H1 (cell line): ENCODE measurements at regions not wholly inside any gene's neighbourhood (a gene's known extent, or its start where the extent isn't known, plus 50 kb on each side); places are given as distances from the start of the nearest gene placed in this dataset.

ENCODE experiments used
- CTCF ChIA-PET: fragments of 300-600 bp; sonication (Branson Sonifier 250); formaldehyde crosslinking; loops from one replicate; lab custom pipeline; 2021; ENCODE audit not compliant: partially characterized antibody; lab: Charles Lee
- POLR2A ChIA-PET: fragments of 300-600 bp; sonication (Branson Sonifier 250); formaldehyde crosslinking; loops from one replicate; lab custom pipeline; 2021; ENCODE audit warnings: inconsistent platforms; ENCODE audit not compliant: partially characterized antibody; lab: Charles Lee
- DNase-seq, 2 experiments: peaks; one replicate each; pipeline versions ENCODE4 v3.0.0 to v3.0.0-alpha.2; 2010 to 2022; ENCODE audit warnings: low spot score in 2 of 2, low read depth in 1 of 2, mixed read lengths in 1 of 2
- FAIRE-seq: peaks from 2 replicates; lab custom pipeline; 2011; peaks lifted over from hg19 to GRCh38; lab: Jason Lieb, UNC
- H2AFZ ChIP-seq: 2 replicates; pipeline ENCODE4 v1.8.1; 2012; ENCODE audit warnings: low read length, inconsistent platforms
- H2AK5ac ChIP-seq: 2 replicates; pipeline ENCODE4 v1.6.1; 2013; ENCODE audit warnings: low read depth, low read length
- H2BK120ac ChIP-seq: replicated peaks from 2 replicates; pipeline ENCODE3; 2013; ENCODE audit warnings: low read depth, low read length, inconsistent platforms
- H2BK12ac ChIP-seq: 2 replicates; pipeline ENCODE4 v1.6.1; 2013; ENCODE audit warnings: low read depth, low read length
- H2BK15ac ChIP-seq: 2 replicates; pipeline ENCODE4 v1.6.1; 2013; ENCODE audit warnings: low read length
- H2BK20ac ChIP-seq: 2 replicates; pipeline ENCODE4 v1.6.1; 2013; ENCODE audit warnings: low read length
- H2BK5ac ChIP-seq: 2 replicates; pipeline ENCODE4 v1.6.1; 2013; ENCODE audit warnings: low read depth, low read length
- H3K14ac ChIP-seq: 2 replicates; pipeline ENCODE4 v1.6.1; 2013; ENCODE audit warnings: inconsistent platforms; ENCODE audit not compliant: insufficient read length
- H3K18ac ChIP-seq: 2 replicates; pipeline ENCODE4 v1.6.1; 2013; ENCODE audit warnings: low read length; ENCODE audit errors: extremely low read depth
- H3K23ac ChIP-seq: 2 replicates; pipeline ENCODE4 v1.6.1; 2013; ENCODE audit warnings: inconsistent platforms; ENCODE audit not compliant: insufficient read length
- H3K23me2 ChIP-seq: 2 replicates; pipeline ENCODE4 v1.6.1; 2013; ENCODE audit warnings: low read depth, low read length
- H3K27ac ChIP-seq: 2 replicates; pipeline ENCODE4 v1.6.1; 2011; ENCODE audit warnings: low read depth, low read length, inconsistent platforms
- H3K27me3 ChIP-seq, 4 experiments: replicated peaks in 1 of 4; 1 replicate in 1 of 4; 2 replicates in 3 of 4; pipeline versions ENCODE4 v1.6.1 to v1.8.1; 2011 to 2013; ENCODE audit warnings: low read length in 3 of 4, mild to moderate bottlenecking in 3 of 4, inconsistent platforms in 2 of 4, mixed read lengths in 2 of 4, moderate library complexity in 1 of 4; ENCODE audit not compliant: control insufficient read depth in 3 of 4, insufficient read depth in 3 of 4; ENCODE audit errors: extremely low read depth in 1 of 4
- H3K36me3 ChIP-seq, 4 experiments: 2 replicates each; pipeline versions ENCODE4 v1.6.1 to v1.8.1; 2011 to 2013; ENCODE audit warnings: mild to moderate bottlenecking in 4 of 4, low read length in 3 of 4, moderate library complexity in 2 of 4, control low read depth in 1 of 4, inconsistent platforms in 1 of 4; ENCODE audit not compliant: insufficient read depth in 4 of 4, control insufficient read depth in 2 of 4
- H3K4ac ChIP-seq: replicated peaks from 2 replicates; pipeline ENCODE3; 2013; ENCODE audit warnings: low read length, low read depth, mixed read lengths, inconsistent platforms; ENCODE audit not compliant: insufficient read length
- H3K4me1 ChIP-seq, 4 experiments: replicated peaks in 1 of 4; 1 replicate in 1 of 4; 2 replicates in 3 of 4; pipeline versions ENCODE4 v1.6.1 to v1.8.1; 2011 to 2013; ENCODE audit warnings: low read length in 3 of 4, inconsistent platforms in 2 of 4, mixed read lengths in 1 of 4; ENCODE audit not compliant: insufficient read depth in 4 of 4, control insufficient read depth in 3 of 4
- H3K4me2 ChIP-seq, 2 experiments: 2 replicates each; pipeline versions ENCODE4 v1.6.1 to v1.8.1; 2011 to 2013; ENCODE audit warnings: low read depth in 2 of 2, low read length in 2 of 2, control low read depth in 1 of 2, inconsistent platforms in 1 of 2, mild to moderate bottlenecking in 1 of 2; ENCODE audit not compliant: insufficient read depth in 1 of 2
- H3K4me3 ChIP-seq, 4 experiments: fragments of 200-600, 300-600 bp in 1 of 4; sonication (generic), shearing (Covaris generic), sonication (Bioruptor Twin) in 1 of 4; 2 replicates each; pipeline versions ENCODE4 v1.5.1 to v1.8.1; 2011 to 2016; ENCODE audit warnings: low read length in 4 of 4, low read depth in 3 of 4, control low read depth in 2 of 4, inconsistent platforms in 2 of 4, mild to moderate bottlenecking in 2 of 4, mixed read lengths in 1 of 4, moderate library complexity in 1 of 4; ENCODE audit not compliant: insufficient read depth in 2 of 4; ENCODE audit errors: extremely low read depth in 1 of 4
- H3K56ac ChIP-seq: replicated peaks from 2 replicates; pipeline ENCODE3; 2013; ENCODE audit warnings: low read depth, mild to moderate bottlenecking, mixed read lengths, low read length, inconsistent platforms; ENCODE audit not compliant: insufficient read length
- H3K79me1 ChIP-seq: 2 replicates; pipeline ENCODE4 v1.6.1; 2013; ENCODE audit warnings: low read depth, low read length, control low read depth
- H3K79me2 ChIP-seq, 2 experiments: 2 replicates each; pipeline versions ENCODE4 v1.6.1 to v1.8.1; 2012 to 2013; ENCODE audit warnings: low read length in 2 of 2, mild to moderate bottlenecking in 2 of 2, inconsistent platforms in 1 of 2; ENCODE audit not compliant: insufficient read depth in 2 of 2, control insufficient read depth in 1 of 2
- H3K9ac ChIP-seq, 4 experiments: replicated peaks in 1 of 4; 1 replicate in 1 of 4; 2 replicates in 3 of 4; pipeline versions ENCODE4 v1.6.1 to v1.8.1; 2011 to 2013; ENCODE audit warnings: low read depth in 3 of 4, low read length in 3 of 4, control low read depth in 2 of 4, mild to moderate bottlenecking in 2 of 4, moderate library complexity in 2 of 4, inconsistent platforms in 1 of 4; ENCODE audit errors: extremely low read depth in 1 of 4
- H3K9me3 ChIP-seq, 2 experiments: 2 replicates each; pipeline versions ENCODE4 v1.6.1 to v1.8.1; 2012 to 2013; ENCODE audit warnings: mild to moderate bottlenecking in 2 of 2, moderate library complexity in 2 of 2, control low read depth in 1 of 2, inconsistent platforms in 1 of 2, low read depth in 1 of 2, low read length in 1 of 2, mixed read lengths in 1 of 2; ENCODE audit not compliant: insufficient read depth in 2 of 2
- H4K20me1 ChIP-seq, 2 experiments: replicated peaks in 1 of 2; 2 replicates each; pipeline versions ENCODE3 to v1.8.1; 2011 to 2013; ENCODE audit warnings: inconsistent platforms in 2 of 2, low read length in 2 of 2, mild to moderate bottlenecking in 1 of 2; ENCODE audit not compliant: insufficient read depth in 2 of 2, control insufficient read depth in 1 of 2
- H4K5ac ChIP-seq: 2 replicates; pipeline ENCODE4 v1.6.1; 2013; ENCODE audit warnings: low read length, low read depth, mixed read lengths, inconsistent platforms; ENCODE audit not compliant: insufficient read length
- H4K8ac ChIP-seq: 2 replicates; pipeline ENCODE4 v1.8.0; 2013; ENCODE audit warnings: mild to moderate bottlenecking, moderate library complexity, low read length, inconsistent platforms; ENCODE audit not compliant: insufficient read depth; ENCODE audit errors: extremely low read depth
- H4K91ac ChIP-seq: replicated peaks from 2 replicates; pipeline ENCODE3; 2013; ENCODE audit warnings: low read length, mixed read lengths, inconsistent platforms; ENCODE audit not compliant: insufficient read length
- ASH2L ChIP-seq: fragments of 200-600, 300-600 bp; sonication (generic); IDR thresholded peaks from one replicate; pipeline ENCODE4 v1.7.1; 2017; ENCODE audit warnings: low read length
- BCL11A ChIP-seq, 2 experiments: IDR thresholded peaks; one replicate each; pipeline ENCODE4 v1.6.1; 2011; ENCODE audit warnings: low read depth in 2 of 2, low read length in 2 of 2, mild to moderate bottlenecking in 2 of 2
- EZH2 ChIP-seq: fragments of 200-600 bp; sonication (generic); IDR thresholded peaks from 2 replicates; pipeline ENCODE4 v1.7.1; 2012; ENCODE audit warnings: low read depth, mild to moderate bottlenecking, moderate library complexity, low read length, inconsistent platforms; ENCODE audit not compliant: severe bottlenecking
- GABPA ChIP-seq: IDR thresholded peaks from 2 replicates; pipeline ENCODE4 v1.6.1; 2011; ENCODE audit warnings: mild to moderate bottlenecking, low read length, moderate library complexity, borderline replicate concordance; ENCODE audit not compliant: insufficient read depth
- HDAC6 ChIP-seq: IDR thresholded peaks from one replicate; pipeline ENCODE4 v1.7.1; 2012; ENCODE audit warnings: low read depth, mild to moderate bottlenecking, inconsistent platforms, low read length, moderate library complexity
- KDM1A ChIP-seq: fragments of 200-600, 300-600 bp; sonication (generic); IDR thresholded peaks from 2 replicates; pipeline ENCODE4 v1.7.1; 2016; ENCODE audit warnings: mild to moderate bottlenecking, low read length, borderline replicate concordance
- RBBP5 ChIP-seq: IDR thresholded peaks from 2 replicates; pipeline ENCODE4 v1.7.1; 2012; ENCODE audit warnings: low read depth, mild to moderate bottlenecking, inconsistent platforms, low read length, moderate library complexity, borderline replicate concordance
- SP1 ChIP-seq: IDR thresholded peaks from 2 replicates; pipeline ENCODE4 v1.6.1; 2011; ENCODE audit warnings: low read depth, low read length
- SP4 ChIP-seq: IDR thresholded peaks from 2 replicates; pipeline ENCODE4 v1.6.1; 2012; ENCODE audit warnings: low read length, inconsistent platforms
- TAF7 ChIP-seq: optimal IDR thresholded peaks from 2 replicates; pipeline ENCODE3; 2011; ENCODE audit warnings: low read depth, mild to moderate bottlenecking, inconsistent platforms, low read length, moderate library complexity, borderline replicate concordance
- WGBS, 2 experiments: shearing (Covaris generic) in 1 of 2; methylation state at CpG; one replicate each; pipeline versions ENCODE4 v1.1.6 to v1.1.7; 2013 to 2015; ENCODE audit warnings: low lambda C conversion rate in 2 of 2, mixed read lengths in 2 of 2, inconsistent platforms in 1 of 2, low coverage in 1 of 2, missing lambda C conversion rate in 1 of 2; ENCODE audit not compliant: insufficient replicate concordance in 2 of 2, insufficient coverage in 1 of 2, insufficient read length in 1 of 2; ENCODE audit errors: extremely low coverage in 1 of 2, missing lambda C conversion rate in 1 of 2; 5-methylcytosine and 5-hydroxymethylcytosine counted together
- TF ChIP-seq, protein P1 (sequence below): IDR thresholded peaks from 2 replicates; pipeline ENCODE4 v1.6.1; 2011; ENCODE audit warnings: low read length, improper control_type of control experiment
- TF ChIP-seq, protein P2 (sequence below): IDR thresholded peaks from 2 replicates; pipeline ENCODE4 v1.6.1; 2011; ENCODE audit warnings: low read depth, mild to moderate bottlenecking, low read length; ENCODE audit not compliant: insufficient read depth

DNA sequence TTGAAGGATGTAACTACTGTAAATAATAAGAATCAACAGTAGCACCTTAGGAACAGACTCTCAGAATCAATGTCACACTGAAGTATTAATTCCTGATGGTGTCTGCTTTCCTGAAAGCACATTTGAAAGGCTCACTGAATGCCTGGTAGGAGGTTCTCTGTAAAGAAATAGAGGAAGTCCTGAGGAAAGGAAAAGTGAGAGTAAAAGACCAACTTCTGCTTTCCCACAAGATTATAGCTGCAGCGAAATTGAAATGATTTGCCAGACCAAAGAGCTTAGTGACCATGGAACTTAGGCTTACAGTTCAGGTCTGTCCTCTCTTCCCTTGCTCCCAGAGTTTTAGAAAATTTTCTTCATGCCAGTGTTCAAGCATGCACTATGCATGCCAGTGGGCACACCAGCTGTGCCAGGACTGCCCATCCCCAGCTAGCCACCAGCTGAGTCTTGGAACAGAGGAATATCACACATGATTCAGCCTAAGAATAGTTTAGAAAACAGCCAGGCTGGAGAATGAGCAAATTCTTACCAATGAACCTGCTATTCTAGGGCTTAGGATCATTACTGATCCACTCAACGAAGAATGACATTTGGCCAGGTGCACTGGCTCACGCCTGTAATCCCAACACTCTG, 123.2 kb downstream of the HERPUD2 start:
- no peak overlapping the region for H3K9ac ChIP-seq
- no peak overlapping the region for H3K27ac ChIP-seq
- H3K4me2 ChIP-seq: no peak overlapping the region
- H3K79me1 ChIP-seq: no peaks in the 10 kb centered on the region
- no peaks in the 10 kb centered on the region for H3K79me2 ChIP-seq
- H3K18ac ChIP-seq: no peak overlapping the region
- H4K8ac ChIP-seq: no peak overlapping the region
- H3K36me3 ChIP-seq: no peaks in the 10 kb centered on the region
- no peak overlapping the region for H2AFZ ChIP-seq
- no peak overlapping the region for H3K14ac ChIP-seq
- FAIRE-seq (no peak), DNase-seq (no peak)
- no peak overlapping the region for H4K91ac ChIP-seq
- CTCF ChIA-PET: interaction anchor here (0.6 to 2.4 kb wide), 4 partner anchors 12 to 141 kb away, joined by 3 to 13 read pairs (median 4); no protein-coding TSS in a partner anchor
- no peak overlapping the region for H2BK120ac ChIP-seq
- 92% methylated on average over 3 of the region's 3 CpGs; no CpG with 5 or more reads in 1 of the 2 experiments for WGBS, 2 experiments
- no peaks in the 10 kb centered on the region for H3K9me3 ChIP-seq
- no peak overlapping the region for H2BK12ac ChIP-seq
- H3K4ac ChIP-seq: no peak overlapping the region
- H4K5ac ChIP-seq: no peak overlapping the region
- H3K23me2 ChIP-seq: no peaks in the 10 kb centered on the region
- H2BK20ac ChIP-seq: no peak overlapping the region
- POLR2A ChIA-PET: no interaction called here
- no peak overlapping the region for H2AK5ac ChIP-seq
- no peaks in the 10 kb centered on the region for H3K27me3 ChIP-seq
- H3K4me3 ChIP-seq: no peak overlapping the region
- no peak overlapping the region for H3K23ac ChIP-seq
- no peaks in the 10 kb centered on the region for H4K20me1 ChIP-seq
- H3K56ac ChIP-seq: no peak overlapping the region
- H2BK5ac ChIP-seq: no peak overlapping the region
- H3K4me1 ChIP-seq: no peaks in the 10 kb centered on the region
- no peak overlapping the region for H2BK15ac ChIP-seq
- no peak for TF ChIP-seq TAF7
- no peak for TF ChIP-seq SP1
- TF ChIP-seq RBBP5: no peak
- no peak for TF ChIP-seq KDM1A
- TF ChIP-seq, protein P1, sequence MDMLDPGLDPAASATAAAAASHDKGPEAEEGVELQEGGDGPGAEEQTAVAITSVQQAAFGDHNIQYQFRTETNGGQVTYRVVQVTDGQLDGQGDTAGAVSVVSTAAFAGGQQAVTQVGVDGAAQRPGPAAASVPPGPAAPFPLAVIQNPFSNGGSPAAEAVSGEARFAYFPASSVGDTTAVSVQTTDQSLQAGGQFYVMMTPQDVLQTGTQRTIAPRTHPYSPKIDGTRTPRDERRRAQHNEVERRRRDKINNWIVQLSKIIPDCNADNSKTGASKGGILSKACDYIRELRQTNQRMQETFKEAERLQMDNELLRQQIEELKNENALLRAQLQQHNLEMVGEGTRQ: no peak
- no peak for TF ChIP-seq EZH2
- TF ChIP-seq ASH2L: no peak
- TF ChIP-seq GABPA: no peak
- TF ChIP-seq BCL11A (IDR thresholded peaks at IDR 0.05; ENCODE audit: low read depth in 2 of 2, low read length in 2 of 2): no peak
- no peak for TF ChIP-seq SP4
- no peak for TF ChIP-seq HDAC6
- TF ChIP-seq, protein P2, sequence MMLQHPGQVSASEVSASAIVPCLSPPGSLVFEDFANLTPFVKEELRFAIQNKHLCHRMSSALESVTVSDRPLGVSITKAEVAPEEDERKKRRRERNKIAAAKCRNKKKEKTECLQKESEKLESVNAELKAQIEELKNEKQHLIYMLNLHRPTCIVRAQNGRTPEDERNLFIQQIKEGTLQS: no peak
